ENCODE measurements at regions not wholly inside any gene's neighbourhood (a gene's known extent, or its start where the extent isn't known, plus 50 kb on each side); places are given as distances from the start of the nearest gene placed in this dataset.
A peak's percentile ranks its signal among the peaks of the same experiment; 100 is the strongest.
"Not testable (repeated sequence)": the region's sequence is repeated elsewhere in the genome, so short reads cannot be mapped to it uniquely, and the experiment has no call there.

GRCh38 chrX:80508083-80508482 lies 87.8 kb downstream of the TENT5D start:
- not testable (repeated sequence) for H3K27me3 ChIP-seq (ENCODE audit: low read length); H2AFZ ChIP-seq (ENCODE audit: low read length); H3K4me2 ChIP-seq (ENCODE audit: low read depth, low read length, poor library complexity, severe bottlenecking); H3K4me3 ChIP-seq (ENCODE audit: low read length); H3K36me3 ChIP-seq (ENCODE audit: insufficient read depth, low read length); H3K9me3 ChIP-seq (ENCODE audit: low read length); DNase-seq; H3K4me1 ChIP-seq (ENCODE audit: low read length); H4K20me1 ChIP-seq (ENCODE audit: insufficient read depth, low read depth, low read length); H3K27ac ChIP-seq (ENCODE audit: low read length); H3K9me2 ChIP-seq (replicated peaks; ENCODE audit: insufficient read depth, low read length); H3K79me2 ChIP-seq (ENCODE audit: low read length); H3K9ac ChIP-seq (ENCODE audit: low read length)

GRCh38 chrX:80511969-80512760 lies 91.9 kb downstream of the TENT5D start:
- H3K79me2 ChIP-seq (ENCODE audit: low read length) = no peaks in the 10 kb centered on the region
- H3K27ac ChIP-seq (ENCODE audit: low read length) = no peak overlapping the region
- H4K20me1 ChIP-seq (ENCODE audit: insufficient read depth, low read depth, low read length) = no peaks in the 10 kb centered on the region
- H3K27me3 ChIP-seq (ENCODE audit: low read length) = no peaks in the 10 kb centered on the region
- no peak overlapping the region for H3K4me3 ChIP-seq (ENCODE audit: low read length)
- H3K9ac ChIP-seq (ENCODE audit: low read length) = no peak overlapping the region
- no peak overlapping the region for H3K4me2 ChIP-seq (ENCODE audit: low read depth, low read length, poor library complexity, severe bottlenecking)
- H2AFZ ChIP-seq (ENCODE audit: low read length) = no peak overlapping the region
- DNase-seq = no peak
- no peaks in the 10 kb centered on the region for H3K9me2 ChIP-seq (replicated peaks; ENCODE audit: insufficient read depth, low read length)
- no peaks in the 10 kb centered on the region for H3K4me1 ChIP-seq (ENCODE audit: low read length)
- no peaks in the 10 kb centered on the region for H3K9me3 ChIP-seq (ENCODE audit: low read length)
- H3K36me3 ChIP-seq (ENCODE audit: insufficient read depth, low read length) = no peaks in the 10 kb centered on the region

GRCh38 chrX:80512924-80513323 lies 92.7 kb downstream of the TENT5D start:
- H3K9me3 ChIP-seq (ENCODE audit: low read length) = no peaks in the 10 kb centered on the region
- H3K4me3 ChIP-seq (ENCODE audit: low read length) = no peak overlapping the region
- H3K4me1 ChIP-seq (ENCODE audit: low read length) = no peaks in the 10 kb centered on the region
- no peak overlapping the region for H3K4me2 ChIP-seq (ENCODE audit: low read depth, low read length, poor library complexity, severe bottlenecking)
- H2AFZ ChIP-seq (ENCODE audit: low read length) = no peak overlapping the region
- no peaks in the 10 kb centered on the region for H3K79me2 ChIP-seq (ENCODE audit: low read length)
- no peaks in the 10 kb centered on the region for H3K9me2 ChIP-seq (replicated peaks; ENCODE audit: insufficient read depth, low read length)
- no peaks in the 10 kb centered on the region for H4K20me1 ChIP-seq (ENCODE audit: insufficient read depth, low read depth, low read length)
- no peak for DNase-seq
- H3K27ac ChIP-seq (ENCODE audit: low read length) = no peak overlapping the region
- H3K36me3 ChIP-seq (ENCODE audit: insufficient read depth, low read length) = no peaks in the 10 kb centered on the region
- no peak overlapping the region for H3K9ac ChIP-seq (ENCODE audit: low read length)
- H3K27me3 ChIP-seq (ENCODE audit: low read length) = no peaks in the 10 kb centered on the region

- H3K27ac ChIP-seq (ENCODE audit: low read length) = no peak overlapping the region
- no peak for DNase-seq
- no peaks in the 10 kb centered on the region for H3K36me3 ChIP-seq (ENCODE audit: insufficient read depth, low read length)
- no peak overlapping the region for H3K4me3 ChIP-seq (ENCODE audit: low read length)
- no peaks in the 10 kb centered on the region for H3K79me2 ChIP-seq (ENCODE audit: low read length)
- H3K9me3 ChIP-seq (ENCODE audit: low read length) = no peaks in the 10 kb centered on the region
- H3K9ac ChIP-seq (ENCODE audit: low read length) = no peak overlapping the region
- no peak overlapping the region for H2AFZ ChIP-seq (ENCODE audit: low read length)
- no peaks in the 10 kb centered on the region for H3K9me2 ChIP-seq (replicated peaks; ENCODE audit: insufficient read depth, low read length)
- H4K20me1 ChIP-seq (ENCODE audit: insufficient read depth, low read depth, low read length) = no peaks in the 10 kb centered on the region
- no peaks in the 10 kb centered on the region for H3K4me1 ChIP-seq (ENCODE audit: low read length)
- H3K27me3 ChIP-seq (ENCODE audit: low read length) = no peaks in the 10 kb centered on the region
- no peak overlapping the region for H3K4me2 ChIP-seq (ENCODE audit: low read depth, low read length, poor library complexity, severe bottlenecking)
These were observed 93.4 kb downstream of the TENT5D start for GRCh38 chrX:80513625-80514024.

DNA sequence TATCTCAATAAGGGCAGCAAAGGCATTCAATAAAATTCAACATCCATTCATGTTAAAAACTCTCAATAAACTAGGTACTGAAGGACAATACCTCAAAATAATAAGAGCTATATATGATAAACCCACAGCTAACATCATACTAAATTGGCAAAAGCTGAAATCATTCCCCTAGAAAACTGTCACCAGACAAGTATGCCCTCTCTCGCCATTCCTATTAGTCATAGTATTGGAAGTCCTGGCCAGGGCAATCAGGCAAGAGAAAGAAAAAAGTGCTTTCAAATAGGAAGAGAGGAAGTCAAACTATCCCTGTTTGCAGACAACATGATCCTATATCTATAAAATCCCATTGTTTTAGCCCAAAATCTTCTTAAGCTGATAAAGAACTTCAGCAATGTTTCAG lies 116.8 kb downstream of the TENT5D start:
- Histone ChIP-seq H3K79me2 (ENCODE audit: low read length) (no peaks in the 10 kb centered on the region), H3K27me3 (ENCODE audit: low read length) (no peaks in the 10 kb centered on the region), H3K9ac (ENCODE audit: low read length) (no peak overlapping the region), H3K9me2 (replicated peaks; ENCODE audit: insufficient read depth, low read length) (no peaks in the 10 kb centered on the region), H2AFZ (ENCODE audit: low read length) (no peak overlapping the region), H3K4me1 (ENCODE audit: low read length) (no peaks in the 10 kb centered on the region), H3K9me3 (ENCODE audit: low read length) (no peaks in the 10 kb centered on the region; the same call in 1 of the 2 replicates), H4K20me1 (ENCODE audit: insufficient read depth, low read depth, low read length) (no peaks in the 10 kb centered on the region), H3K4me3 (ENCODE audit: low read length) (no peak overlapping the region), H3K4me2 (ENCODE audit: low read depth, low read length, poor library complexity, severe bottlenecking) (no peak overlapping the region), H3K27ac (ENCODE audit: low read length) (no peak overlapping the region), H3K36me3 (ENCODE audit: insufficient read depth, low read length) (no peaks in the 10 kb centered on the region)
- no peak for DNase-seq

GRCh38 chrX:80550722-80551121 lies 130.5 kb downstream of the TENT5D start:
- H3K9me3 ChIP-seq (ENCODE audit: low read length) = no peaks in the 10 kb centered on the region
- H3K36me3 ChIP-seq (ENCODE audit: insufficient read depth, low read length) = no peaks in the 10 kb centered on the region
- no peaks in the 10 kb centered on the region for H4K20me1 ChIP-seq (ENCODE audit: insufficient read depth, low read depth, low read length)
- H3K4me2 ChIP-seq (ENCODE audit: low read depth, low read length, poor library complexity, severe bottlenecking) = no peak overlapping the region
- DNase-seq = peak; percentile 70
- no peaks in the 10 kb centered on the region for H3K27me3 ChIP-seq (ENCODE audit: low read length)
- H3K27ac ChIP-seq (ENCODE audit: low read length) = no peak overlapping the region
- no peak overlapping the region for H3K9ac ChIP-seq (ENCODE audit: low read length)
- no peaks in the 10 kb centered on the region for H3K9me2 ChIP-seq (replicated peaks; ENCODE audit: insufficient read depth, low read length)
- no peaks in the 10 kb centered on the region for H3K4me1 ChIP-seq (ENCODE audit: low read length)
- H3K4me3 ChIP-seq (ENCODE audit: low read length) = no peak overlapping the region
- H3K79me2 ChIP-seq (ENCODE audit: low read length) = no peaks in the 10 kb centered on the region
- no peak overlapping the region for H2AFZ ChIP-seq (ENCODE audit: low read length)

- Histone ChIP-seq H3K27ac (ENCODE audit: low read length) (no peak overlapping the region), H3K27me3 (ENCODE audit: low read length) (no peaks in the 10 kb centered on the region), H3K4me3 (ENCODE audit: low read length) (no peak overlapping the region), H3K4me1 (ENCODE audit: low read length) (no peaks in the 10 kb centered on the region), H3K79me2 (ENCODE audit: low read length) (no peaks in the 10 kb centered on the region), H4K20me1 (ENCODE audit: insufficient read depth, low read depth, low read length) (no peaks in the 10 kb centered on the region), H3K36me3 (ENCODE audit: insufficient read depth, low read length) (no peaks in the 10 kb centered on the region), H3K9ac (ENCODE audit: low read length) (no peak overlapping the region), H3K4me2 (ENCODE audit: low read depth, low read length, poor library complexity, severe bottlenecking) (no peak overlapping the region), H3K9me2 (replicated peaks; ENCODE audit: insufficient read depth, low read length) (no peaks in the 10 kb centered on the region), H3K9me3 (ENCODE audit: low read length) (no peaks in the 10 kb centered on the region; the same call in 1 of the 2 replicates), H2AFZ (ENCODE audit: low read length) (no peak overlapping the region)
- no peak for DNase-seq
These were observed 135.9 kb downstream of the TENT5D start for GRCh38 chrX:80556148-80556547.

GRCh38 chrX:80572636-80573035 lies 152.4 kb downstream of the TENT5D start:
- no peak overlapping the region for H3K27ac ChIP-seq (ENCODE audit: low read length)
- no peak for DNase-seq
- H3K36me3 ChIP-seq (ENCODE audit: insufficient read depth, low read length) = no peaks in the 10 kb centered on the region
- H3K79me2 ChIP-seq (ENCODE audit: low read length) = no peaks in the 10 kb centered on the region
- no peak overlapping the region for H3K9ac ChIP-seq (ENCODE audit: low read length)
- no peak overlapping the region for H3K4me3 ChIP-seq (ENCODE audit: low read length)
- H4K20me1 ChIP-seq (ENCODE audit: insufficient read depth, low read depth, low read length) = no peaks in the 10 kb centered on the region
- no peak overlapping the region for H2AFZ ChIP-seq (ENCODE audit: low read length)
- H3K9me3 ChIP-seq (ENCODE audit: low read length) = no peaks in the 10 kb centered on the region
- no peaks in the 10 kb centered on the region for H3K4me1 ChIP-seq (ENCODE audit: low read length)
- H3K27me3 ChIP-seq (ENCODE audit: low read length) = no peaks in the 10 kb centered on the region
- H3K4me2 ChIP-seq (ENCODE audit: low read depth, low read length, poor library complexity, severe bottlenecking) = no peak overlapping the region
- no peaks in the 10 kb centered on the region for H3K9me2 ChIP-seq (replicated peaks; ENCODE audit: insufficient read depth, low read length)
